HG03103 (cell line): ENCODE measurements at regions not wholly inside any gene's neighbourhood (a gene's known extent, or its start where the extent isn't known, plus 50 kb on each side); places are given as distances from the start of the nearest gene placed in this dataset.
"Not testable (repeated sequence)": the region's sequence is repeated elsewhere in the genome, so short reads cannot be mapped to it uniquely, and the experiment has no call there.

Experiments
- ATAC-seq: cut with Tn5 transposase; IDR thresholded peaks from one replicate; pipeline ENCODE4 v1.9.1; 2021; ENCODE audit warnings: low read depth; ENCODE audit not compliant: unreplicated experiment

- no peak for ATAC-seq
These were observed 86.2 kb downstream of the PSAT1 start for GRCh38 chr9:78383130-78383529.

DNA sequence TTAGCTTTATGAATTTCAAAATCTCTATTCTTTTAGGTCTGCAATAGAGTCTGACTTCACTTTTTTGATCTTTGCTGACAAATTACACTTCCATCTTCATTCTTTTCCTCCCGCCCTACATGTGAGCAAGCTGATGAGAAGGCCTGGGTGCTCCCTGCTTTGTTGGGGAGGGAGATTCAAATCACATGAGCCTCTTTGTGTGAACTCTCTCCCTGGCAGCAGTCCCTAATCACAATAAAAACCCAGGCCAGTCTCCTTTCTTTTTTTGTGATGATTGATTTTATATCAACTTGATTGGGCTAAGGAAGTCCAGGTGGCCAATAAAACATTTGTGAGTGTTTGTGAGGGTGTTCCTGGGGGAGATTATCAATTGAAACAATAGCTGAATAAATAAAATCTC is 89.4 kb downstream of the PSAT1 start:
- ATAC-seq, result no peak

GRCh38 chr9:78386773-78387172 is 89.8 kb downstream of the PSAT1 start:
- no peak for ATAC-seq

- ATAC-seq, result no peak
These were observed 96.4 kb downstream of the PSAT1 start for GRCh38 chr9:78393340-78393739.

DNA sequence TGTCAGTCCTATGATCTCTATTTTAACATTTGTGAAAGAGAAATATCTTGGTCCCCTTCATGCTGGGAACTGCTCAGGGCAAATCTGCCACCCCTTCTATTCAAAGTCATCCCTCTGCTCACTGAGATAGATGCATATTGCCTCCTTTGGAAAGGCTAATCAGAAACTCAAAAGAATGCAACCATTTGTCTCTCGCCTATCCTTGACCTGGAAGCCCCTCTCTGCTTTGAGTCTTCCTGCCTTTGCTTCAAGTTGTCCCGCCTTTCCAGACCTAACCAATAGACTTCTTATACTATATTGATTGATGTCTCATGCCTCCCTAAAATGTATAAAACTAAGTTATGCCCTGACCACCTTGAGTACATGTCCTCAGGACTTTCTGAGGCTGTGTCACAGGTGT is 97.0 kb downstream of the PSAT1 start:
- ATAC-seq, result no peak

DNA sequence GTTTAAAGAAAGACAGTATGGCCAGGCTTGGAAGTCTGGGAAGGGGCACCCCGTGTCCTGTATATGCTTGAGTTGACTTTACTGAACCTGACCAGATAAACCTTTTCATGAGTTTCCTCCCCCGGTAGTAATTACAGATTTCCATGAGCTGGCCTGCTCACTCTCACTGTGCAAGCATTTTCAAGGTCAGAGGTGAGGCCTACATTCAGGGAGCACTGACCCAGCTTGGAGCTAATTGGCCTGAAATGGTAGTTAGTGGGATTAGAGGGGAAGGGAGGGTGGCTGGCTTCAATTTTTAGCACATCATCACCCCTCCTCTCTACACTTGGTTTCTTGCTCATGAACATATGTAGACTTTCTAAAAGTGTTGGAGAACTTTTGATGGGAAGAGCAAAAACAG is 99.2 kb downstream of the PSAT1 start:
- no peak for ATAC-seq

DNA sequence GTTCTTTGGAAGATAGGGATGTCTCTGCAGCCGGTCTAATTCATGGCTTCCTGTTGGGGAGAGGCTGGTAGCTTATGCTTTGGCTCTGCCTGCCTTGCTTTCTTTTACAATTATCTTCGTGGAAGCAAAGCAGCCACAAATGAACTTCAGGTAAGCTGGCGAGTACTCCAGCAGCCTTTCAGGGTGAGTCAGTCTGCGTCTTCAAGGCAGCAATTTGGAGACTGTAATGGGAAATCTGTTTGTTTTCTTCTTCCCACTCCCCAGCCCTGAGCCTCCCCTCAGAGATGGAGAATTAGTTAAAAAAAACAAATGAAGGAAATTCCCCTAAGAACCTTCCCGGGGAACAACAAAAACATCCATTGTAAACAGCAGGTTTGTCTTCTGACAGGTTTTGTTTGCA is 100.1 kb downstream of the PSAT1 start:
- no peak for ATAC-seq

DNA sequence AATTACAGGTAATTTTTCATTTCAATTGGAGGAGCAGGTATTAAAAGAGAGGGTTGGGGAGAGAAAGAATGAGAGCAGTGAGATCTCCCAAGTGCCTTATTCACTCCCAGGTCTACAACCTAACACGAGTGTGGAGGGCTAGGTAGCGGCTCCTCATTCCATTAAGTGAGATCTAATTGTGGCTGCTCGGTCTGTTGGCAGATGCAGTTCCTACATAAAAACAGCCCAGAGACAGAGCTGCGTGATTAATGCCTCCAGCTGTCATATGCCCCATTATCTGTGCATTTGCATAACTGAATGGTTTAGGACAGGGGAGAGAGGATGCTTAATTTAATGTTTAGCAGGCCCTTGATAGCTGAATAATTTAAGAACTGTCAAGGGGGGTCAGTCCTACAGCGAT is 100.5 kb downstream of the PSAT1 start:
- ATAC-seq, result no peak

DNA sequence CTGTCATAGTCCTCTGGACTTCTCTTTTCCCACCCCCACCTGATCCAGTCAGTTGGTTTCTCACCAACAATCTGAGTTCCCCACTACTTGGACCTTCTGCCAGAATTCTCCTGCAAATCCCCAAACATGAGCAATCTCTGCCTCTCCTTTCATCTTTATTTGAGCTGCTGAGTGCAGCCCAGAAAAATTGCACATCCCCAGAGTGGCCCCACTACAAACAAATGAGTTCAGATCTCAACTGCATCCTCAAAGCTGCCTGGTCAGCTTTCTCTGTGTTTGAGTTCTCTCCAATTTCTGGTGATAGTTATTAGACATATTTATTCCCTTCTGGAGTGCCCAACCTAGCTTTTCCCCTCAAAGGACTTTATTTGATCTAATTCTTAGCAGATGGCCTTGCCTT is 102.2 kb downstream of the PSAT1 start:
- no peak for ATAC-seq

- ATAC-seq, result no peak
These were observed 103.6 kb downstream of the PSAT1 start for GRCh38 chr9:78400496-78400895.

- ATAC-seq, result no peak
These were observed 108.5 kb downstream of the PSAT1 start for GRCh38 chr9:78405461-78405860.

DNA sequence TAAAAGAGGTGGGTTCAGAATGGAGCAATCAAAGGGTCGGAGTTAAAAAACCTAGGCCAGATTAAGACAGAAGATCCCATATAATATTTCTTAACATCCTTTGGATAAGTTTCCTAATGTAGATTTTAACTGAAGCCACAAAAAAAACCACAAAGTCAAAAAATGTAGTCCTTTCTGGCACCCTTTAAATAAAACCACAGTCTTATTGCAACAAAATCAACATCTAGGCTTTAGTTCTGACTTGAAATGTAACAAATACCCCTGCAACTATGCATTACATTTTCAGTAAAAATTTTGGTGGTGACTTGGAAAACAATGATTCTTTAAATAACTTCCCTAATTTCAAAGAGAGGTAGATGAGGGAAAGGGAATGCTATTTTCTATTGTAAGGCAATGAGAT is 109.2 kb downstream of the PSAT1 start:
- no peak for ATAC-seq

- ATAC-seq, result no peak
These were observed 110.0 kb downstream of the PSAT1 start for GRCh38 chr9:78406933-78407332.

DNA sequence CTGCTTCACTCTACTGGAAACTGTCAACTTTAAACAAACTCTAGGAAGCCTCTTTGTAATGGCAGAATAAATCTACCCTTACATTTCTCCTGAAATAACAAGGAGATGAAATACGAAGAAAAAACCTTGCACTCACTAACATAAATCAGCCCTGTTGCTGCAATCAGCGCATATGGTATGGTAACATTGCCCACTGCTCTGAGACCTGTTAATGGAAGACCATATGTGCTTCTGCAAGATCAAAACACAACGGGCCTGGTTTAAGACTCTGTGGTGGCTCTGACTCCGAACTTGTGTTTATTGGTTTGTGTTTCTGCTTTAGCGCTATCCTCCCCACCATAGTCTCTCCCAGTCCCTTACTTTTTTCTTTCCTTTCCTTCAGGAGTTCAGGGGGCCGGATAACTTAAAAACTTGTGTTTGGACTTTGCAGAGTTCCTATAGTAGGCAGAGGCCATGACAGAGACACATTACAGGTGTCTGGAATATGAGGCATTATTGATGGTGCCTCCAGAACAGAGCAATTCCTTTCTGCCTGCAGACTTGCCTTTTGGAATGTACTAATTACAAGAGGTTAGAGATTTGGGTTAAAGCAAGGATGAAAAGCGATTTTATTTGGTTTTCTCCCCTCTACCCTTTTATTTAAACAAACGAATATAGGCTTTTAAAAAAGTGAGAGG is 110.8 kb downstream of the PSAT1 start:
- ATAC-seq, result no peak

DNA sequence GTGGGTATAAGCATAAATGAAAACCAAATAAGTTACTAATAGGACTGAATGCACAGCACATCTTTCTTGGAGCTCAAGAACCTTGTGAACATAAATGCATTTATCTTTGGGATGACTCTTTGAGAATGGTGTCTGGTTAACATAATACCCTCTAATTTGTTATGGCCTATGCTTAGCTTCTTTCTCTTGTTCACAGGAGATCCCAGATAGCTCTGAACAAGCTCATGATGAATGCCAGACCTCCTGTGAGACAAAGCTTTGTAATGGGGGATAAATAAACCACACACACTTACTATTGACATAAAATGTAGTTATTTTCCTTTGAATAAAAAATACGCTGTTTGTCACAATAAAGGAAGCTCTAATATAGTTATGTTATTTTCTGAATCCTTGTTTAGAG is 111.5 kb downstream of the PSAT1 start:
- no peak for ATAC-seq

GRCh38 chr9:78409928-78410510 is 113.1 kb downstream of the PSAT1 start:
- ATAC-seq, result not testable (repeated sequence)

DNA sequence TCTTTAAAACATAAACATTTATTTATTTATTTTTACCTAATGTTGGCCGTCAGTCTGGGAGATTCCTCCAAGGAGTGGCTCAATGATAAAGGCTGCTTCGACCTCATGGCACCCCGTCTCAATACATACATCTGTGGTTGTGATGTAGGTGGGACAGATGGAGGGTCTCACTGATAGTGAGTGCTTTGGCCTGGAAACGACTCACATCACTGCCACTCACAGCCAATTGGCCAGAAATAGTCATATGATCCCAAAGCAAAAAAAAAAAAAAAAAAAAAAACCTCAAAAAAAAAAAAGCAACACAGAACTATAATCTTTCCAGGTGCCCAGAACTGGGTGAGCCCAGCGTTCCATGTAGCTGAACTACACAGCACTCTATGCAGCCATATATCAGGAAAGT is 125.4 kb downstream of the PSAT1 start:
- no peak for ATAC-seq

- no peak for ATAC-seq
These were observed 127.4 kb downstream of the PSAT1 start for GRCh38 chr9:78424299-78424698.

DNA sequence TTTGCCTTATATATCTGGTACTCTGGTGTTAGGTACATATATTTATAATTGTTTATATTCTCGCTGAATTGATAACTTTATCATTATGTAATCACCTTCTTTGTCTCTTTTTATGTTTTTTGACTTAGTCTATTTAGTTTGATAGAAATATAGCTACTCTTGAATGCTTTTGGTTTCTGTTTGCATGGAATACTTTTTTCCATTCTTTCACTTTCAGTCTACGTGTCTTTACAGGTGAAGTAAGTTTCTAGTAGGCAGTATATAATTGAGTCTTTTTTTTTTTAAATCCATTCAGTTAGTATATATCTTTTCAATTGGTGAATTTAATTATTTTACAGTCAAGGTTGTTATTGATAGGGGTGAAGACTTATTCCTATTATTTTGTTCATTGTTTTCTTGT is 131.7 kb downstream of the PSAT1 start:
- no peak for ATAC-seq

GRCh38 chr9:78430387-78430786 is 133.5 kb downstream of the PSAT1 start:
- ATAC-seq, result no peak

GRCh38 chr9:78431039-78431438 is 134.1 kb downstream of the PSAT1 start:
- ATAC-seq, result not testable (repeated sequence)

DNA sequence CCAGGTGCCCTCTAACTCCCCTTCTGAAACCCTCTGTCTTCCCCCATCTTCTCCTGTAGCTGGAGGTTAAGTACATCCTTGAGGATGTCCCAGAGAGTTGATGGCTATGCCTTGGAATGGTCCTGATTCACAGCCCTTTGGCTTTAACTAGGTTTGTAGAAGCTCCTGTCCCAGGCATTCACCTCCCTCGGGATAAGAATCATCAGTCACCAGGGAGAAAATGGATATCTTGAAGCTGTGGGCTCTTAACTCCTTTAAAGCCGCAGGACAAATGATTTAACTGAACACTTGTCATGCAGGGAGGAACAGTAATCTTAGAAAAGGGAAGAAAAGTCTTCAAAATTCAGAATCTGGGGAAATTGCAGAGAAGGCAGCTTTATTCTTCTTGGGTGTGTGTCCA is 139.9 kb downstream of the PSAT1 start:
- ATAC-seq, result no peak

DNA sequence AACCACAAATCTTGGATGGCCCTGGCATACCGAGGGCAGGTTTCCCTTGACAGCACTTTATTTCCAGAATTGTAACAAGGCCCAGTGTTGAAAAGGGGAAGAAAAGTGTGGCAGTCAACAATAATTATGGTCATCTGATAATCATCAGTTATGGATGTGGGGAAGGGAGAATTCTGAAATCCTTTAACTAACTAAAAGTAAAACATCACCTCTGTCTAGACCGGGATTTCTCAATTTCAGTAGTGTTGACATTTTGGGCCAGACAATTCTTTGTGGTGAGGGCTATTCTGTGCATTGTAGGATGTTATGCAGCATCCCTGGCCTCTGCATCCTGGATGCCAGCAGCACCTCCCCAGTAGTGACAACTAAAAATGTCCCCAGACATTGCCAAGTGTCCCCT is 140.4 kb downstream of the PSAT1 start:
- no peak for ATAC-seq
